ENCODE measurements at regions not wholly inside any gene's neighbourhood (a gene's known extent, or its start where the extent isn't known, plus 50 kb on each side); places are given as distances from the start of the nearest gene placed in this dataset.

- H3K4me3 ChIP-seq (ENCODE audit: low read depth, low read length): no peak overlapping the region
- TF ChIP-seq CTCF (IDR thresholded peaks at IDR 0.05; ENCODE audit: low read depth, low read length): no peak
These were observed 261.2 kb downstream of the SKIDA1 start for GRCh38 chr10:21264271-21264670.

GRCh38 chr10:21263839-21264238, 261.6 kb downstream of the SKIDA1 start:
- TF ChIP-seq CTCF (IDR thresholded peaks at IDR 0.05; ENCODE audit: low read depth, low read length): no peak
- no peak overlapping the region for H3K4me3 ChIP-seq (ENCODE audit: low read depth, low read length)

GRCh38 chr10:21263263-21263803, 262.1 kb downstream of the SKIDA1 start:
- no peak for TF ChIP-seq CTCF (IDR thresholded peaks at IDR 0.05; ENCODE audit: low read depth, low read length)
- no peak overlapping the region for H3K4me3 ChIP-seq (ENCODE audit: low read depth, low read length)

GRCh38 chr10:21261842-21262294, 263.6 kb downstream of the SKIDA1 start:
- H3K4me3 ChIP-seq (ENCODE audit: low read depth, low read length): no peak overlapping the region
- no peak for TF ChIP-seq CTCF (IDR thresholded peaks at IDR 0.05; ENCODE audit: low read depth, low read length)

- TF ChIP-seq CTCF (IDR thresholded peaks at IDR 0.05; ENCODE audit: low read depth, low read length): no peak
- H3K4me3 ChIP-seq (ENCODE audit: low read depth, low read length): no peak overlapping the region
These were observed 264.9 kb downstream of the SKIDA1 start for GRCh38 chr10:21260506-21261149.

GRCh38 chr10:21260066-21260465, 265.4 kb downstream of the SKIDA1 start:
- H3K4me3 ChIP-seq (ENCODE audit: low read depth, low read length): no peak overlapping the region
- TF ChIP-seq CTCF (IDR thresholded peaks at IDR 0.05; ENCODE audit: low read depth, low read length): no peak

- no peak for TF ChIP-seq CTCF (IDR thresholded peaks at IDR 0.05; ENCODE audit: low read depth, low read length)
- H3K4me3 ChIP-seq (ENCODE audit: low read depth, low read length): no peak overlapping the region
These were observed 267.6 kb downstream of the SKIDA1 start for GRCh38 chr10:21257919-21258318.

All from WI38 (cell line).